H1 (cell line): ENCODE measurements at regions not wholly inside any gene's neighbourhood (a gene's known extent, or its start where the extent isn't known, plus 50 kb on each side); places are given as distances from the start of the nearest gene placed in this dataset.

Experiments used
- CTCF ChIP-seq, 3 experiments: IDR thresholded peaks; 1 replicate in 2 of 3; 2 replicates in 1 of 3; pipeline versions ENCODE4 v1.5.1 to v1.6.1; 2011; ENCODE audit warnings: low read length in 3 of 3, mild to moderate bottlenecking in 3 of 3, inconsistent platforms in 2 of 3, low read depth in 1 of 3, moderate library complexity in 1 of 3; ENCODE audit not compliant: insufficient read depth in 1 of 3; ENCODE audit errors: control extremely low read depth in 1 of 3
- PHF8 ChIP-seq: fragments of 200-600 bp; sonication (generic); conservative IDR thresholded peaks from 2 replicates; pipeline ENCODE4 v1.7.1; 2012; ENCODE audit warnings: low read depth, mild to moderate bottlenecking, inconsistent platforms, low read length, moderate library complexity
- POLR2A ChIP-seq, 2 experiments: IDR thresholded peaks; 1 replicate in 1 of 2; 2 replicates in 1 of 2; pipeline ENCODE4 v1.6.1; 2011; ENCODE audit warnings: low read depth in 2 of 2, low read length in 2 of 2, mild to moderate bottlenecking in 2 of 2; ENCODE audit errors: control extremely low read depth in 1 of 2
- RAD21 ChIP-seq, 2 experiments: IDR thresholded peaks in 1 of 2; conservative IDR thresholded peaks in 1 of 2; 2 replicates each; pipeline ENCODE4 v1.6.1; 2011; ENCODE audit warnings: low read depth in 2 of 2, low read length in 2 of 2, improper control_type of control experiment in 1 of 2, inconsistent platforms in 1 of 2, mild to moderate bottlenecking in 1 of 2, moderate library complexity in 1 of 2
- SIN3A ChIP-seq, 2 experiments: IDR thresholded peaks in 1 of 2; conservative IDR thresholded peaks in 1 of 2; 2 replicates each; pipeline ENCODE4 v1.6.1; 2011 to 2012; ENCODE audit warnings: low read length in 2 of 2, improper control_type of control experiment in 1 of 2, low read depth in 1 of 2, mild to moderate bottlenecking in 1 of 2
- SUZ12 ChIP-seq: fragments of 200-600 bp; sonication (generic); IDR thresholded peaks from 2 replicates; pipeline ENCODE4 v1.6.1; 2012; ENCODE audit warnings: mild to moderate bottlenecking, inconsistent platforms, low read length, moderate library complexity, mixed read lengths
- TF ChIP-seq, protein P1 (sequence below): IDR thresholded peaks from 2 replicates; pipeline ENCODE4 v1.6.1; 2011; ENCODE audit warnings: low read length, improper control_type of control experiment

GRCh38 chr2:76692908-76693307, 829.3 kb downstream of the LRRTM4 start:
- TF ChIP-seq RAD21 (IDR thresholded peaks at IDR 0.05 in 1 of 2, conservative IDR thresholded peaks at IDR 0.05 in 1 of 2; ENCODE audit: low read depth in 2 of 2, low read length in 2 of 2) (no peak), CTCF (IDR thresholded peaks at IDR 0.05; ENCODE audit: control extremely low read depth in 1 of 3, insufficient read depth in 1 of 3, low read depth in 1 of 3, low read length in 3 of 3) (no peak), SIN3A (conservative IDR thresholded peaks at IDR 0.05 in 1 of 2, IDR thresholded peaks at IDR 0.05 in 1 of 2; ENCODE audit: low read depth in 1 of 2, low read length in 2 of 2) (no peak), POLR2A (IDR thresholded peaks at IDR 0.05; ENCODE audit: control extremely low read depth in 1 of 2, low read depth in 2 of 2, low read length in 2 of 2) (no peak), PHF8 (no peak), SUZ12 (no peak)
- TF ChIP-seq, protein P1, sequence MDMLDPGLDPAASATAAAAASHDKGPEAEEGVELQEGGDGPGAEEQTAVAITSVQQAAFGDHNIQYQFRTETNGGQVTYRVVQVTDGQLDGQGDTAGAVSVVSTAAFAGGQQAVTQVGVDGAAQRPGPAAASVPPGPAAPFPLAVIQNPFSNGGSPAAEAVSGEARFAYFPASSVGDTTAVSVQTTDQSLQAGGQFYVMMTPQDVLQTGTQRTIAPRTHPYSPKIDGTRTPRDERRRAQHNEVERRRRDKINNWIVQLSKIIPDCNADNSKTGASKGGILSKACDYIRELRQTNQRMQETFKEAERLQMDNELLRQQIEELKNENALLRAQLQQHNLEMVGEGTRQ: no peak
